ENCODE measurements at regions not wholly inside any gene's neighbourhood (a gene's known extent, or its start where the extent isn't known, plus 50 kb on each side); places are given as distances from the start of the nearest gene placed in this dataset.

DNA sequence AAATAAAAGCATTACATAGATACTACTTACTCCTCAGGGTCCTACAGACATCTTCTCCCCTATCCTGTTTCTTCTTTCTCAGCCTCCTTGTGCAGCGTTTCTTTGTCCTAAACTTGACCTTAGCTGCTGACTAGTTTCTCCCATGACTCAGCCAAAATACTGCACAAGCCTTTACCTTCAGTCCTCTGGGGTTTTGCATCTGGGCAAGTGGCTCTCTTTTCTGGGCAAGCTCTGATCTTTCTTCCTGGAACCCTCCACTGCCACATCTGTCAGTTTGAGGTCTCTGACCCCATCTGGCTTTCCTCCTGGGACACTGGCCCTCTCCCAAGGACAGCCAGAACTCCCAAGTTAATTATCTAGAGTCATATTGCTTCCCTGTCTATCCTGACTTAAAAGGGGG lies 838.4 kb downstream of the DHX35 start:
- peak in 3 of 4 donors; percentile 9 to 59 (median 49) for TF ChIP-seq EP300 (IDR thresholded peaks at IDR 0.05)
- TF ChIP-seq, protein P1, sequence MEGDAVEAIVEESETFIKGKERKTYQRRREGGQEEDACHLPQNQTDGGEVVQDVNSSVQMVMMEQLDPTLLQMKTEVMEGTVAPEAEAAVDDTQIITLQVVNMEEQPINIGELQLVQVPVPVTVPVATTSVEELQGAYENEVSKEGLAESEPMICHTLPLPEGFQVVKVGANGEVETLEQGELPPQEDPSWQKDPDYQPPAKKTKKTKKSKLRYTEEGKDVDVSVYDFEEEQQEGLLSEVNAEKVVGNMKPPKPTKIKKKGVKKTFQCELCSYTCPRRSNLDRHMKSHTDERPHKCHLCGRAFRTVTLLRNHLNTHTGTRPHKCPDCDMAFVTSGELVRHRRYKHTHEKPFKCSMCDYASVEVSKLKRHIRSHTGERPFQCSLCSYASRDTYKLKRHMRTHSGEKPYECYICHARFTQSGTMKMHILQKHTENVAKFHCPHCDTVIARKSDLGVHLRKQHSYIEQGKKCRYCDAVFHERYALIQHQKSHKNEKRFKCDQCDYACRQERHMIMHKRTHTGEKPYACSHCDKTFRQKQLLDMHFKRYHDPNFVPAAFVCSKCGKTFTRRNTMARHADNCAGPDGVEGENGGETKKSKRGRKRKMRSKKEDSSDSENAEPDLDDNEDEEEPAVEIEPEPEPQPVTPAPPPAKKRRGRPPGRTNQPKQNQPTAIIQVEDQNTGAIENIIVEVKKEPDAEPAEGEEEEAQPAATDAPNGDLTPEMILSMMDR (IDR thresholded peaks at IDR 0.05): no peak
- no peak for TF ChIP-seq POLR2A (IDR thresholded peaks at IDR 0.05)
- peak in 3 of 4 donors; percentile 54 to 79 (median 64) for TF ChIP-seq POLR2AphosphoS5 (IDR thresholded peaks at IDR 0.05)
- H3K4me3 ChIP-seq: no peak overlapping the region
- H3K27ac ChIP-seq: peak overlapping the region; percentile 0 to 66 (median 58)
- peak; percentile 69 for DNase-seq
- intact Hi-C loops (cut with DNase I): no loop called here
- 33 to 59% methylated on average over 1 of the region's 1 CpG for WGBS, 2 donors
- no peaks in the 10 kb centered on the region for H3K27me3 ChIP-seq
- peaks cover 0 to 3% (median 0%) of the 10 kb centered on the region in 4 donors for H3K9me3 ChIP-seq
- no peaks in the 10 kb centered on the region for H3K36me3 ChIP-seq
- peaks cover 0 to 29% (median 23%) of the 10 kb centered on the region in 4 donors for H3K4me1 ChIP-seq

DNA sequence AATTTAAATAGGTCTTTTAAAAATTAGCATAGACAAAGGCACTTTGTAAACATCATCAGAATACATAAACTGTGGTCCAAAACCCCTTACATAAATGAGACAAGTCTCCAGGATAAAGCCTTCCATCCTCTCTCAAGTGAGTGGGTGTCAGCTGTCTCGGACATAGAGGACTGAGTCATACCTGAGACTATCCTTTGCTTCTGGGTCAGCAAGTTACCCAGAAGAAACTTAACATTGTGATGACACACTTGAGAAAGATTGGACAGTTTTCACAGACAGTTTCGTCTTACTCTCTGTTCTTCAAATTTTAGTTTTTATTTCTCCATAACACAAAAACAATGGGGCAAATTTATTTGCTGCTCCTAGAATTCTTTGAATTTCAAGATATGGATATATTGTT lies 838.0 kb downstream of the DHX35 start:
- peaks cover 0 to 31% (median 24%) of the 10 kb centered on the region in 4 donors for H3K4me1 ChIP-seq
- no peaks in the 10 kb centered on the region for H3K36me3 ChIP-seq
- no peak for DNase-seq
- intact Hi-C loops (cut with DNase I): no loop called here
- H3K4me3 ChIP-seq: no peak overlapping the region
- 62 to 80% methylated on average over 2 of the region's 2 CpGs for WGBS, 2 donors
- H3K27me3 ChIP-seq: no peaks in the 10 kb centered on the region
- peaks cover 0 to 3% (median 0%) of the 10 kb centered on the region in 4 donors for H3K9me3 ChIP-seq
- TF ChIP-seq EP300 (IDR thresholded peaks at IDR 0.05): no peak
- TF ChIP-seq POLR2A (IDR thresholded peaks at IDR 0.05): no peak
- TF ChIP-seq, protein P1 (IDR thresholded peaks at IDR 0.05): no peak
- H3K27ac ChIP-seq: peak overlapping the region; percentile 0 to 66 (median 58)

DNA sequence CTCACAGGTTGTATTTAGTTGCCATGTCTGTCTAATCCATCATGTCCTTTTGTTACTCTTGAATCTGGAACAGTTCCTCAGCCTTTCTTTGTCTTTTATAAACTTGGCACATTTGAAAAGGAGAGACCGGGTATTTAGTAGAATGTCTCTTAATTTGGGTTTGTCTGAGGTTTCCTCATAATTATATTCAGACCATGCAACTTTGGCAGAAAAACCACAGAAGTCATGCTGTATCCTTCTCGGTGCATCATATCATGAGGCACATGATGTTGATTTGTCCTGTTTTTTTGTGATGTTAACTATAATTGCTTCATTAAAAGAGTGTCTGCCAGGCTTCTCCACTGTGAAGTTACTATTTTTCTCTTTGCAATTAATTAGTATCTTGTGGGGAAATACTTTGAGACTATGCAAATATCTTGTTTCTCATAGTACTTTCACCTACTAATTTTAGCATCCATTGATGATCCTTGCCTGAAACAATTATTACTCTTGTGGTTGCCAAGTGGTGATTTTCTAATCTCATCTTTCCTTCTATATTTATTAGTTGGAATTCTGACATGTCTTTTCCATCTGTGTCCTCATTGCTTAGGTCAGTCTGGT lies 837.3 kb downstream of the DHX35 start:
- H3K4me1 ChIP-seq: peaks cover 0 to 31% (median 24%) of the 10 kb centered on the region in 4 donors
- peak overlapping the region in 3 of 4 donors; percentile 51 to 66 (median 65) for H3K27ac ChIP-seq
- no peak overlapping the region for H3K4me3 ChIP-seq
- peaks cover 0 to 3% (median 0%) of the 10 kb centered on the region in 4 donors for H3K9me3 ChIP-seq
- intact Hi-C loops (cut with DNase I): no loop called here
- WGBS, 2 donors: 82 to 90% methylated on average over 2 of the region's 2 CpGs
- TF ChIP-seq, protein P1 (IDR thresholded peaks at IDR 0.05): no peak
- TF ChIP-seq POLR2A (IDR thresholded peaks at IDR 0.05) (no peak), POLR2AphosphoS5 (IDR thresholded peaks at IDR 0.05) (no peak), EP300 (IDR thresholded peaks at IDR 0.05) (no peak)
- DNase-seq: no peak
- H3K36me3 ChIP-seq: no peaks in the 10 kb centered on the region
- no peaks in the 10 kb centered on the region for H3K27me3 ChIP-seq

DNA sequence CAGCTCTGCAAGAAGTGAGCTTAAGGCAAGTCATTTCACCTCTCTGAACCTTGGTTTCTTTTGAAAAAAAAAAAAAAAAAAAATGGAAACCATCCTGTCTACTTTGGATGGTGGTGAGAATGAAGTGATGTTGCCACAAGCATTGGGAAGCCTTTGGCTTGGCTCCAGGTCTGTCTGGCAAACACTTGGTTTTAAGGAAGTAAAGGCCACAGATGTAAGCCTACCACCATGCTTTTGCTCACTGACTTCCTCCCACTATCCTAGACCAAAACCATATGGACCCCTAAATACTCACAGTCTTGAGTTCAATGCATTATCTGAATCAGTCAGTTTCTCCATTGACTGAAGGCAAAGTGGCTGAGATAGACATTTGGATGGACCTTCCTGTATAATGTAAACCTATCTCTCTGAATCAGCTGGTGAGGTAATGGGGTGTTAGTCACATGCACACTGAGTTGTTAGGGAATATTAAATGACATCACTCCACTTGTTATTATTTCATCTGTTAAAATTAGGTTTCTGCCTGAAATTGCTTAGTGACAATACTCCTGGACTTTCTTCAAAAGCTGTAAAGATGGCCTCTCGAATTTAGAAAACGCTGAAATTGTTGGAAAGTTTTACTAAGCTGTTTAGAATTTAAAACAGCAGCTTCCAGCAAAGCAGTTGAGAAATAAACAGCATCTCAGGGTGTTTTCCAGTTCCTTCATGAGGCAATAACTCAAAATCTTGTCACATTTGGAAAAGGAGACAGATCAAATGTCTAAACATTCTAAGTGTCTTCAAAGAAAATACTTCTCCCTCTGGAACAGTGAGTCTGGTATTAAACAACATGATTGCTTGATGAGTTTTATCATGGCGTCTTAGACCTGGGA lies 833.5 kb downstream of the DHX35 start:
- TF ChIP-seq POLR2AphosphoS5 (IDR thresholded peaks at IDR 0.05) (peak; percentile 22 to 75 (median 56)), EP300 (IDR thresholded peaks at IDR 0.05) (no peak)
- Histone ChIP-seq H3K4me3 (no peak overlapping the region), H3K4me1 (peaks cover 0 to 24% (median 20%) of the 10 kb centered on the region in 4 donors), H3K9me3 (peaks cover 0 to 3% (median 0%) of the 10 kb centered on the region in 4 donors), H3K27ac (peak overlapping the region in 2 of 4 donors; percentile 42), H3K27me3 (no peaks in the 10 kb centered on the region), H3K36me3 (no peaks in the 10 kb centered on the region)
- intact Hi-C loops (cut with DNase I): no loop called here
- no peak for DNase-seq
- WGBS, 2 donors: 61 to 66% methylated on average over 3 of the region's 3 CpGs

DNA sequence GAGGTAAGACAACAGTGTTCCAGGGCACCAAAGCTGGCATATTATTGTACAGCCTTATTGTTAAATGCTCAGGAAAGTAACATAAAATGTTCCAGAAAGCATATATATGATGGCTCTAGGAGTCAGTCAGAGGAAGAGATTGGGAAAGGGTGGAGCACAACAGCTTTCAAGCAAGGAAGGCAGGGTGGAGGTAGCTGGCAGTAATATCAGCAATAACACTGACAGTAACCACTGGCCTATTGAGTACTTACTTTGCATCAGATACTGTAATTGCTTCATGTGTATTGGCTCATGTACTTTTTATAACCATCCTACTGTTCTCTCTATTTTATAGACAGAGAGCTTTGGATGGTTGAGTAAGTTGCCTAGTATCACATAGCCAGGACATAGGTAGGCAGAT lies 830.2 kb downstream of the DHX35 start:
- H3K36me3 ChIP-seq: no peaks in the 10 kb centered on the region
- no peaks in the 10 kb centered on the region for H3K27me3 ChIP-seq
- H3K27ac ChIP-seq: no peak overlapping the region
- no peak for DNase-seq
- H3K4me3 ChIP-seq: no peak overlapping the region
- TF ChIP-seq POLR2A (IDR thresholded peaks at IDR 0.05) (no peak), EP300 (IDR thresholded peaks at IDR 0.05) (no peak), POLR2AphosphoS5 (IDR thresholded peaks at IDR 0.05) (no peak)
- intact Hi-C loops (cut with DNase I): no loop called here
- peaks cover 0 to under 1% (median 0%) of the 10 kb centered on the region in 4 donors for H3K9me3 ChIP-seq
- peaks cover 0 to 16% (median 10%) of the 10 kb centered on the region in 4 donors for H3K4me1 ChIP-seq

All from sigmoid colon (tissue), 6 donors.